ENCODE measurements at regions not wholly inside any gene's neighbourhood (a gene's known extent, or its start where the extent isn't known, plus 50 kb on each side); places are given as distances from the start of the nearest gene placed in this dataset.
"Not testable (repeated sequence)": the region's sequence is repeated elsewhere in the genome, so short reads cannot be mapped to it uniquely, and the experiment has no call there.

DNA sequence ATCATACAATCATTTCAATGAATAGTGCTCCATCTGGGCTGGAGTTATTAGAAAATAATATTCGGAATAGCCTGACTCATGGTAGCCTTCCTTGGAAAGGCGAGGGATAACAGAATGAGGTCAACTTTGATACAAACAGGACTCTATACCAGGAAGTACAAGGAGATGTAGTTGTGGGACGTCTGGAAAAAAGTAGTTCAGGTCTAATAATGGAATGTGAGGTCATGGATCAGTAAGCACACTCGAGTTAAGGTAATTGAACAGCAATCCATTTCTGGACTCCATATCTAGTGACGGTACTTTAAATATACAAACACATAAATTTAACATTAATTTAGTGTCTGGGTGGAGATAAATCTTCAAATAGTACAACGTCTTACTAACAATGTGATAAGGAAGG, 1204.0 kb upstream of the ADGRB3 start:
- DNase-seq (ENCODE audit: low read depth) = no peak
- H3K36me3 ChIP-seq (ENCODE audit: control insufficient read depth, insufficient read depth, low read length) = no peaks in the 10 kb centered on the region
- POLR2A ChIA-PET = no interaction called here
- H3K27me3 ChIP-seq (ENCODE audit: control insufficient read depth, insufficient read depth, low read length) = no peaks in the 10 kb centered on the region
- TF ChIP-seq, protein P1, sequence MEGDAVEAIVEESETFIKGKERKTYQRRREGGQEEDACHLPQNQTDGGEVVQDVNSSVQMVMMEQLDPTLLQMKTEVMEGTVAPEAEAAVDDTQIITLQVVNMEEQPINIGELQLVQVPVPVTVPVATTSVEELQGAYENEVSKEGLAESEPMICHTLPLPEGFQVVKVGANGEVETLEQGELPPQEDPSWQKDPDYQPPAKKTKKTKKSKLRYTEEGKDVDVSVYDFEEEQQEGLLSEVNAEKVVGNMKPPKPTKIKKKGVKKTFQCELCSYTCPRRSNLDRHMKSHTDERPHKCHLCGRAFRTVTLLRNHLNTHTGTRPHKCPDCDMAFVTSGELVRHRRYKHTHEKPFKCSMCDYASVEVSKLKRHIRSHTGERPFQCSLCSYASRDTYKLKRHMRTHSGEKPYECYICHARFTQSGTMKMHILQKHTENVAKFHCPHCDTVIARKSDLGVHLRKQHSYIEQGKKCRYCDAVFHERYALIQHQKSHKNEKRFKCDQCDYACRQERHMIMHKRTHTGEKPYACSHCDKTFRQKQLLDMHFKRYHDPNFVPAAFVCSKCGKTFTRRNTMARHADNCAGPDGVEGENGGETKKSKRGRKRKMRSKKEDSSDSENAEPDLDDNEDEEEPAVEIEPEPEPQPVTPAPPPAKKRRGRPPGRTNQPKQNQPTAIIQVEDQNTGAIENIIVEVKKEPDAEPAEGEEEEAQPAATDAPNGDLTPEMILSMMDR (IDR thresholded peaks at IDR 0.05; ENCODE audit: insufficient read depth, low read depth, low read length) = no peak
- CTCF ChIA-PET = no interaction called here
- no peak overlapping the region for H3K4me3 ChIP-seq (ENCODE audit: low read depth, low read length)

DNA sequence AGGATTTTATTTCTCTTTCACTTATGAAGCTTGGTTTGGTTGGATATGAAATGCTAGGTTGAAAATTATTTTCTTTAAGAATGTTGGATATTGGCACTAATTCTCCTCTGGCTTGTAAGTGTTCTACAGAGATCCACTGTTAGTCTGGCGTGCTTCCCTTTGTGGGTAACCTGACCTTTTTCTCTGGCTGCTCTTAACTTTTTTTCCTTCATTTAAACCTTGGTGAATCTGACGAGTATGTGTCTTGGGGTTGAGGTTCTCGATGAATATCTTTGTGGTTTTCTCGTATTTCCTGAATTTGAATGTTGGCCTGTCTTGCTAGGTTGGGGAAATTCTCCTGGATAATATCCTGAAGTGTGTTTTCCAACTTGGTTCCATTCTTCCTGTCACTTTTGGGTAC, 1208.4 kb upstream of the ADGRB3 start:
- DNase-seq (ENCODE audit: low read depth) = not testable (repeated sequence)

DNA sequence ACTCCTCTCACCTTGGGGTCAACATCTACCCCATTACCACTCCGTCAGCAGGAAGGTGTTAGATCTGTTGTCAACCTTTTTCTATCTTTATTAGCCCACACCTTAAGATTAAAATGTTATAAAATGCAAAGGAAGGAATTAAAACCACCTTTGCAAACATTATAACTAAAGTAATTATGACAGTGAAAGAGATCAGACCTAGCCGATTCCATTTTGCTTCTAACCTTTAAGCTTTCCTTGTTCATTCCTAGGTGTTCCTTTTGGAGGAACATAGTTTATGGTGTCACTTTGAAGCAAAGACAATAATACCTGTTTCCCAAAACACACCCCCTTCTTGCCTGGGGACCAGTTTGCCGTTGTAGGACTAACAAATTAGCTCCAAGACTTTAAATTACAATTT, 1223.0 kb upstream of the ADGRB3 start:
- no peak overlapping the region for H3K4me3 ChIP-seq (ENCODE audit: low read depth, low read length)
- H3K36me3 ChIP-seq (ENCODE audit: control insufficient read depth, insufficient read depth, low read length) = no peaks in the 10 kb centered on the region
- TF ChIP-seq, protein P1 (IDR thresholded peaks at IDR 0.05; ENCODE audit: insufficient read depth, low read depth, low read length) = no peak
- H3K27me3 ChIP-seq (ENCODE audit: control insufficient read depth, insufficient read depth, low read length) = no peaks in the 10 kb centered on the region
- no peak for DNase-seq (ENCODE audit: low read depth)
- ChIA-PET CTCF (no interaction called here), POLR2A (no interaction called here)

More for the DNA sequence above, 1208.4 kb upstream of the ADGRB3 start:
- H3K4me3 ChIP-seq (ENCODE audit: low read depth, low read length); CTCF ChIA-PET; POLR2A ChIA-PET; H3K27me3 ChIP-seq (ENCODE audit: control insufficient read depth, insufficient read depth, low read length); H3K36me3 ChIP-seq (ENCODE audit: control insufficient read depth, insufficient read depth, low read length): not testable (repeated sequence)

DNA sequence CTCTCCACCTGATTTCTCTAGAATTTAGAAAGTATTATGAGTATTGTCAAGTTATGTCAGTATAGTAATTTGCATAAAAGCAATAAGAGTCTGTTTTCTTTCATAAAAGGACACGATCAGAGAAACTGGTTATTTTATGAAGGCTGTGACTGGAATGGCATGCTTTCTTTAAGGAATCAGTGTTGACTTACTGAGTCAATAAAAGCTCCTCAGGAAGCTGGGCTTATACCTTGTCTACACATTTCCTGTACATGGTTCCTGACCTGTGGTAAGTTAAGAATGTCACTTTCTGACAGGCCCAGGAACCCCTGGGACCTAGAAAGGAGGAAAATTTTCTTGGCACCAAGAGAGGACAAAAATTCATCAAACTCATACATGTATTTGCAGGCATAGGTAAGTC, 1224.0 kb upstream of the ADGRB3 start:
- Histone ChIP-seq H3K4me3 (ENCODE audit: low read depth, low read length) (no peak overlapping the region), H3K27me3 (ENCODE audit: control insufficient read depth, insufficient read depth, low read length) (no peaks in the 10 kb centered on the region), H3K36me3 (ENCODE audit: control insufficient read depth, insufficient read depth, low read length) (no peaks in the 10 kb centered on the region)
- TF ChIP-seq, protein P1 (IDR thresholded peaks at IDR 0.05; ENCODE audit: insufficient read depth, low read depth, low read length) = no peak
- no peak for DNase-seq (ENCODE audit: low read depth)
- CTCF ChIA-PET = no interaction called here
- POLR2A ChIA-PET = no interaction called here

DNA sequence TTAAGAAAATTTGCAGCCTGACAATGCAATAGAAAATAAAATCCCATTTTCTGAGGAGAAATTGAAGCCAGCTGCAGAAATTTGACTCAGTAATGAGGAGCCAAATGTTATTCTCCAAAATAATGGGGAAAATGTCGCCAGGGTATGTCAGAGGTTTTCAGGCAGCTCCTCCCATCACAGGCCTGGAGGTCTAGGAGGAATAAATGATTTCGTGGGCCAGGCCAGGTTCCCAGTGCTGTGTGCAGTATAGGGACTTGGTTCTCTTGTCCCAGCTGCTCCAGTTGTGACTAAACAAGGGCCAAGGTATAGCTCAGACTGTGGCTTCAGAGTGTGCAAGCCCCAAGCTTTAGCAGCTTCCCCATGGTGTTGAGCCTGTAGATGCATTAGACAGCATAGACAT, 1240.8 kb upstream of the ADGRB3 start:
- no peak for DNase-seq (ENCODE audit: low read depth)
- H3K36me3 ChIP-seq (ENCODE audit: control insufficient read depth, insufficient read depth, low read length) = no peaks in the 10 kb centered on the region
- POLR2A ChIA-PET = no interaction called here
- no peak overlapping the region for H3K4me3 ChIP-seq (ENCODE audit: low read depth, low read length)
- CTCF ChIA-PET = no interaction called here
- no peaks in the 10 kb centered on the region for H3K27me3 ChIP-seq (ENCODE audit: control insufficient read depth, insufficient read depth, low read length)
- TF ChIP-seq, protein P1 (IDR thresholded peaks at IDR 0.05; ENCODE audit: insufficient read depth, low read depth, low read length) = no peak

DNA sequence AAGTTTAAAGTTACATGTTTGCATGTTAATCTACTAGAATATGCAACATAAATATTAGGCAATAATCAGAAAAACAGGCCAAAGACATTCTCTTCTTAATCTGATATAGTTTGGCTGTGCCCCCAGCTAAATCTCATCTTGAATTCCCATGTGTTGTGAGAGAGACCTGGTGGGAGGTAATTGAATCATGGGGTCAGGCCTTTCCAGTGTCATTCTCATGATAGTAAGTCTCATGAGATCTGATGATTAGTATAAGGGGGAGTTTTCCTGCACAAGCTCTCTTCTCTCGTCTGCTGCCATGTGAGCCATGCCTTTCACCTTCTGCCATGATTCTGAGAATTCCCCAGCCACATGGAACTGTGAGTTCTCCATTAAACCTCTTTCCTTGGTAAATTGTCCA, 1241.7 kb upstream of the ADGRB3 start:
- CTCF ChIA-PET = no interaction called here
- DNase-seq (ENCODE audit: low read depth) = no peak
- Histone ChIP-seq H3K36me3 (ENCODE audit: control insufficient read depth, insufficient read depth, low read length) (no peaks in the 10 kb centered on the region), H3K4me3 (ENCODE audit: low read depth, low read length) (no peak overlapping the region), H3K27me3 (ENCODE audit: control insufficient read depth, insufficient read depth, low read length) (no peaks in the 10 kb centered on the region)
- POLR2A ChIA-PET = no interaction called here
- TF ChIP-seq, protein P1 (IDR thresholded peaks at IDR 0.05; ENCODE audit: insufficient read depth, low read depth, low read length) = no peak
